Retina (tissue), 1 donor: ENCODE measurements at regions not wholly inside any gene's neighbourhood (a gene's known extent, or its start where the extent isn't known, plus 50 kb on each side); places are given as distances from the start of the nearest gene placed in this dataset.

Experiments
- DNase-seq: peaks from one replicate; pipeline ENCODE4 v3.0.0-alpha.2; 2016

DNA sequence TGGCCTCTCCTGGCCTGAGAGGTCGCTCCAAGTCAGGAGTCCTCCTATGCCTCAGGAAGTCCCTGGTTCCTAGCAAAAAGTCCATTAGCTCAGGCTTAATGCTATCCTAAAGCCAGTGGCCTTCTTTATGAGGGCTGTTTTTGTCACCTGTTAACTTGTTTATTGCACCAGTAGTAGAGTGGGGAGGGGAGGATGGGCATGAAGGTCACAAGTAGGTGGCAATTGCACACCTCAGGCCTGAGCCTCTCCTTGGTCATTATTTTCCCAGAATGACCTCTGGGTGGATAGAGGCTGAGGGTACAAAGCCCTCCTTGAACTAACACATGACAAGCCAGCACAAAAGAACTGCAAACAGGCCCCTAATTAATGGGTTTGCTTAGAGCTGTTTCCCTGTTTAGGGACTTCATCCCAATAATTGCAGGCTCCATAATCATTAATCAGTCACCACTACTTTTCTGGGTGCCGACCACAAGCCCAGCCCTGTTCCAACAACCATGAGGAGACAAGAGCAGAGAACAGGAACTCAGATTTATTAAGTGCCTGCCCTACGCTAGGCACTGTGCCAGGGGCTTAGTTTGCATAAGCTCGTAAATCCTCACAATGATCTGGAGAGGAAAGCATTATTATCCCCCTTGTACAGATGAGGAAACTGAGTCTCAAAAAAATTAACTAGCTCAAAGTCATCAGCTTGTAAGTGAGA, 123.0 kb upstream of the PKDCC start:
- no peak for DNase-seq

DNA sequence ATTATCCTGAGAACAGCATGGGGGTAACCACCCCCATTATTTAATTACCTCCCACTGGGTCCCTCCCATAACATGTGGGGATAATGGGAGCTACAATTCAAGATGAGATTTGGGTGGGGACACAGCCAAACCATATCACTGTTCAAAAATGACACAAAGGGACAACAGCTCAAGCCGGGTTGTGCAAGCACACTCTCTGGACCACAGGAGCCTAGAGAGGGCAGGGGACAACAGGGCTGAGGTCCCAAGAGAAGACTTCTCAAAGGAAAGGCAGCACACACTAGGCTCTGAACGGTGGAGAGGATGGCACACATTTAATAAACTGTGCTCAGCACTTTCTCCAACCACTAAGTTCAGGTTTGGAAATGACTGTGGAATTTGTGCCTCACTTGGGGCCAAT, 122.1 kb upstream of the PKDCC start:
- no peak for DNase-seq

GRCh38 chr2:41926614-41927580, 120.9 kb upstream of the PKDCC start:
- DNase-seq = no peak

DNA sequence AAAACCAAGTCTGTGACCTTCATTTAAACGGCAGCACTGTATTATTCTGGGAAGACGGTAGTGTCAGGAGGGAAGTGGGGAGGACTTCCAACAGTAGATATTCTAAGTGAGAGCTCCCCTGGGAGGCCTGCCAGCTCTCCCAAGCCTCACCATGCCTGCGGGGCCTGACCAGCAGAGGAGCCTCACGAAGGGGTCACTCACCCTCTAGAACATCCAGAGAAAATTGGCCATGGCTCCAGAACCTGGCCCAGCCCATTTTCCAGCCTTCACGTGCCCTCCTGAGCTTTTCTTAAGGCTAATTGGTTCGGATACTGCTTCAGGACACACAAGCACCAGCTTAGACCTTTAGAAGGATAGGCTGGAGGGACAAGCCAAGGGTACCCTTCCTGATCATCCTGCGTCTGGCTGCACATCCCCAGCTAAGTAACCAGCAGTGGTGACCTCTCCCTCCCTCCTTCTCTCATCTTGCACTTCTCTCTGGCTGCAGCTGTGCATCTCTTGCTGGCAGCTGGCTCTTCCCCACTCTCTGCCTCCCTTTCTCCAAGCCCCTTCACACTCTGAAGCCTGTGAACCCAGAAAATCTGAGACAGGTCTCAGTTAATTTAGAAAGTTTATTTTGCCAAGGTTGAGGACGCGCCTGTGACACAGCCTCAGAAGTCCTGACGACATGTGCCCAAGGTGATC, 120.1 kb upstream of the PKDCC start:
- no peak for DNase-seq

DNA sequence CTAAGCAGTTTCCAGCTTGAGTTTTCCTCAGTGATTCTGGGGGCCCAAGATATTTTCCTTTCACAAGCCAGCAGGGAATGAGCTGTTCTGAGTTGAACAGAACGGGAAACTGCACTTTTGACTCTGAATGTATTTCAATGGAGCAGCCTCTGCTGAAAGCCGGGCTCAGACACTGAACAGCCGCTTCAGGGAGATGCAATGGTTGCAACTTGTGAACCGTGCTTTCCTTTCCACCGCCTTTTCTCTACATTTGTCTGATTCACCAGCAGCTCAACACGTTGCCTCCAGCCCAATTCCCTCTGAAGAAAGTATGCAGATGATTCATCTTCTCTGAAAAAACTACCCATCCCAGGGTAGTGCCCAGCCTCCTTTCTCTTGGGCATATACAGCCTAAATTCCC, 119.3 kb upstream of the PKDCC start:
- no peak for DNase-seq

DNA sequence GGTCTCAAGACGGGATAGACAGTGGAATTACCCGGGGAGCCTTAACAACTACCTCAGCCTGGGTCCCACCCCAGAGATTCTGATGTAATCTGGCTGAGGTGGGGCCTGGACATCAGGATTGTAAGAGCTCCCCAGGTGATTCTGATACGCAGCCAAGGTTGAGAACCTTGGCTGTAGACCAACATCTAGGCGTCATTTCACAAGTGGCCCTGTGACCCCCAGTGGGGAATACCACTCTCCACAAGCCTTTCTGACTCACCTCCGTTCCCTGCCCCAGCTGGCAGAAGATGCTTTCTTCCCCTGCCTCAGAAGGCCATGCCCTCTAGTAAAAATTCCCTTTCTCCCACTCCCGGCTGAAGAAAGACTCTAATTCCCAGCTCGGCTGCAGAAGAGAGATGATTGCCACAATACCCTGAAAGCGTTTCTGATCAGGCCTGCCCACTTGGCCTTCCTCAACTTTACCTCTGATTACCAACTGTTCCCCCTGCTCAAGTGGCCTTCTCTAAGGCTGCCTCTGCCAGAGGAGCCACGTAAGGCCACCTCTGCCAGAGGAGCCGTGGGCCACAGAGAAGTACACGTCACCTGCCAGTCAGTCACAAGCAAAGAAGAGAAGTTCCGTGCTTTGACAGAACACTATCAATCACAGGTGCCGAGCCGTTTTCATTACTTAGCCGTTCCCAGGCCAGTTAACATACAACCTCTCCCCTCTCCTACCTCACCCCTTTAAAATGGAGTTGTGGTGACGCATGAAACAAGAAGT, 116.8 kb upstream of the PKDCC start:
- no peak for DNase-seq

DNA sequence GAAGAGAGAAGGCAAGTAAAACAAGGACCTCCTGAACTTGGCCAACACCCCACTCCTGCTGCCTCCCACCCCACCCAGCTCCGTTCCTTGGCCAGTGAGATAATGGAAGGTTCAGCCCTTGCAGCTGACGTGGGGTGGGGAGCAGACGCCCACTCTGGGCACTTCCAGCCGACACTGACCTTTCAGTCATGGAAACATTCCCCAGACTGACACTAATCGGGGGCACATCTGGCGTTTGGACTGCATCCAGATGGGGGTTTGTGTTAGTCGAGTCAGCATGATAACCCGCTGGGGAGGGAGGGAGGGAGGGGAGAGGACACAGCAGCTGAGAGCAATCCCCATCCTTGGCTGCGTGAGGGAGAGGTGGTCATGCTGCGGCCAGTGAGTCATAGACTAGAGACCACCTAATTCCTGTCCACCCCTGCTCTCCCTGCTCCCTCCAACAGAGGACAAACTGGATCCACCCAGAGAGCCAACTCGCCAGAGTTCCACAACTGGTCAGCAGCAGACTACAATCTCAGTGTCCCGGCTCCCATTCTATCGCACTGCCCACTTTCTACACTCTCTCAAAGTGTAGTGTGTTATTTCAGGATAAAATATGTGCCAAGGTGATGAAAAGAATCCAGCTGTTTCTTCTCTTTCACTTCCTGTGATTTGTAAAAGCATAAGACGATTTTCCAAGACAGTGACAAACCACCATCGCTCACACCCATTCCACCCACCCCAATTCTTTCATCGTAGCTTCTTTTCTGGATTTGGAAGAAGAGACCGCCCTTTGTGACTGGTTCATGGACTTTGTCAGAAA, 115.4 kb upstream of the PKDCC start:
- DNase-seq = peak; percentile 47

GRCh38 chr2:41933046-41933420, 114.8 kb upstream of the PKDCC start:
- no peak for DNase-seq

GRCh38 chr2:41933585-41934320, 114.1 kb upstream of the PKDCC start:
- DNase-seq = no peak

GRCh38 chr2:41934329-41934958, 113.4 kb upstream of the PKDCC start:
- DNase-seq = no peak

GRCh38 chr2:41935002-41935401, 112.8 kb upstream of the PKDCC start:
- DNase-seq = no peak

DNA sequence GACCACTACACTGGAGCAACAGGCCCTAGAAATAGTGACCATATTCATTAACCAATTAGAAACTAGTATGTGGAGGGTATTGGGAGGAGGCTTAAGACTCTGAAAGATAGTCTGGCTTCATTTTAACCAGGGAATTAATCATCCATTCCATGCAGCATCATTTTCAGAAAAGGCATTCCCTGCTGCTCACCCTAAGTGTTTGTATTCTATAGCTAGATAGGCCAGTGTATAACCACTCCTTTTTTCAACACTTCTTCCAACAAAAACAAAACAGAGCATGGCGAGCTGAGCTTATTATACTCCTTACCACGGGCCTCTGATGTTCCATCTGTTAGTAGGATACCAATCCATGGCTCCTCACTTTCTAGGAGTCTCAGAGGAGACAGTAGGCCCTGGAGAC, 112.0 kb upstream of the PKDCC start:
- DNase-seq = no peak

- DNase-seq = peak; percentile 32
Measured at GRCh38 chr2:41936771-41937463, 110.9 kb upstream of the PKDCC start.

GRCh38 chr2:41937464-41937906, 110.3 kb upstream of the PKDCC start:
- DNase-seq = peak; percentile 67

- peak; percentile 45 for DNase-seq
Measured at GRCh38 chr2:41937921-41938708, 109.7 kb upstream of the PKDCC start.

DNA sequence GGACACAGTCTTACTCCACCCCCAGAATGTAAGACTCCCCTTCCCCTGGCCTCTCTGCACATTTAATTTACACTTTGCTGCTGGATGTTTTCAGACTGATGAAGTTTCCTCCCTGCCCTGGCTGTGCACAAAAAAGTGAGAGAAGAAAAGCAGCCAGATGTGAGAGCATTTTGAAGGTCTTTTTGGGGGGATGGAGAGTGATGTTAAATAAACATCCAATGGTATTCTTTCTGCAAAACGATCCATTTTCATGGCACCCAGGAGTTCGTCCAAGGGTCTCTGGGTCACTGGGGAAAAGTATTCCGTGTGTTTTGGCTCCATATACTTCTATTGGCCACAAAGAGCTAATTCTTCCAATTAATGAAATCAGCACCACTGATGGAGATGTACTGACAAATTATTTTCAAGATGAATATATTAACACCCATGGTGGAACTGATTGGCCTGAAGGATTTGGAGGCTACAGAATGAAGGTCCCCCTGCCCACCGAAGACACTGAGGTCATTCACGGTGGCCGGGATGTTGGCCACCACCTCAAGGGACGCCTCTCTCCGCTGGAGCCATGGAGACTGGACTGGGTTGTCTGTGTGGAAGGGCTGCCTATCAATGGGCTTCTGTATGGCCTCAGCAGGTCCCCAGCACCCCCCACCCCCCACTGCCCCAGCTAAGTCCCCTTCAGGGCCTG, 107.6 kb upstream of the PKDCC start:
- DNase-seq = no peak

GRCh38 chr2:41940745-41941063, 107.1 kb upstream of the PKDCC start:
- no peak for DNase-seq

DNA sequence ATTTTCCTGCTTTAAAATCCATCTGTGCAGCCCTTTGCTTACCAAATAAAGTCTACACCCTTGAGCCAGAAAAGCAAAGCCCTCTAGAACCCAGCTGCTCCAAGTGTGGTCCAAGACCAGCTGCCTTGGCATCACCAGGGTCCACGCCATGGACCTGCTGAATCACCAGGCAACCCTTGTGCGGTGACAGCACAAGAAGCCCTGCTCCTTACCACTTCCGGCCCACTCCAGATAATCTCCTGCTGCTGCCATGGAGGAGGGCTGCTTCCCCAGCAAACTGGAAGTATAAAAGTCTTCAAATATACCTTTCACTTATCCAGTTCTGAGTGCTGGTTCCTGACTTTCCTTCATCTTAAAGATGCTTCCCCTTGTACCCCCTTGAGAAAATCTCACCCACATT, 106.0 kb upstream of the PKDCC start:
- no peak for DNase-seq

DNA sequence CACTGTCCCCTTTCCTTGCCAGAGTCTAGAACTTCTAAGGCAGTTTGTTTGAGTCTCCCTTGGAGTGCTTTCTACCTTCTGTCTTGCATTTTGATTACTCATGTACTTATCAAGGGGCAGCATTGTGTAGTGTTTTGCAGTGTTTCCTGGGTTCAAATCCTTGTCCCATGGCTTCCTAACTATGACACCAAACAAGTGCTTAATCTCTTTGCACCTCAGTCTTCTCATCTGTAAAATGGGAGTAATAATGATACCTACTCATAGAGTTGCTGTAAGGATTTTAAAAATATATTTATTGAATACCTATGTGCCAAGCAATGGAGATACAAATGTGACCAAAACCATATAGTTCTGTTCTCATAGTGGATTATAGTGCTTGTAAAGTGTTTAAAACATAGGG, 105.5 kb upstream of the PKDCC start:
- no peak for DNase-seq
